MCF 10A (cell line): ENCODE measurements at regions not wholly inside any gene's neighbourhood (a gene's known extent, or its start where the extent isn't known, plus 50 kb on each side); places are given as distances from the start of the nearest gene placed in this dataset.
A peak's percentile ranks its signal among the peaks of the same experiment; 100 is the strongest.
"Not testable (repeated sequence)": the region's sequence is repeated elsewhere in the genome, so short reads cannot be mapped to it uniquely, and the experiment has no call there.

ENCODE experiments used
- BruUV-seq: library from RNA; stranded (reverse); fragments of 400-500 nt; replicated peaks from 2 replicates; lab custom pipeline; 2021; lab: Mats Ljungman, UMichigan
- CTCF ChIA-PET: fragments of 300-600 bp; sonication (Branson Sonifier 250); formaldehyde crosslinking; extraction: SDS; loops from one replicate; lab custom pipeline; 2021; ENCODE audit warnings: antibody characterized with exemption, inconsistent platforms; lab: Yijun Ruan, JAX
- POLR2A ChIA-PET: fragments of 300-600, 350-650 bp; sonication (Branson Sonifier 250); formaldehyde crosslinking; extraction: SDS; loops from one replicate; lab custom pipeline; 2020; ENCODE audit warnings: antibody characterized with exemption, inconsistent platforms; lab: Yijun Ruan, JAX
- DNase-seq: peaks from one replicate; pipeline ENCODE4 v3.0.0-alpha.2; 2018; ENCODE audit not compliant: unreplicated experiment
- H3K27ac Mint-ChIP-seq: one replicate; pipeline ENCODE4 v1.8.0; 2022; ENCODE audit warnings: mild to moderate bottlenecking, low read depth, mixed read lengths; ENCODE audit not compliant: unreplicated experiment
- H3K27me3 Mint-ChIP-seq: one replicate; pipeline ENCODE4 v1.8.0; 2022; ENCODE audit warnings: mixed read lengths; ENCODE audit not compliant: insufficient read depth, unreplicated experiment
- H3K36me3 Mint-ChIP-seq: one replicate; pipeline ENCODE4 v1.8.0; 2022; ENCODE audit warnings: mild to moderate bottlenecking, moderate library complexity, mixed read lengths; ENCODE audit not compliant: insufficient read depth, unreplicated experiment
- H3K4me1 Mint-ChIP-seq: one replicate; pipeline ENCODE4 v1.8.0; 2022; ENCODE audit warnings: mixed read lengths; ENCODE audit not compliant: insufficient read depth, unreplicated experiment
- H3K4me3 Mint-ChIP-seq: one replicate; pipeline ENCODE4 v1.8.0; 2022; ENCODE audit warnings: mild to moderate bottlenecking, moderate library complexity, mixed read lengths; ENCODE audit not compliant: unreplicated experiment
- H3K9me3 Mint-ChIP-seq: one replicate; pipeline ENCODE4 v1.8.0; 2022; ENCODE audit warnings: mixed read lengths; ENCODE audit not compliant: unreplicated experiment
- intact Hi-C: fragments of 100-400 bp; cut with micrococcal nuclease; formaldehyde crosslinking; loops from 2 replicates; pipeline ENCODE4 v1.14.1; 2022
- TF ChIP-seq, protein P1 (sequence below): fragments of 200-600 bp; IDR thresholded peaks from one replicate; pipeline ENCODE4 v1.8.0; 2022; ENCODE audit warnings: antibody characterized with exemption, mild to moderate bottlenecking; ENCODE audit not compliant: unreplicated experiment

DNA sequence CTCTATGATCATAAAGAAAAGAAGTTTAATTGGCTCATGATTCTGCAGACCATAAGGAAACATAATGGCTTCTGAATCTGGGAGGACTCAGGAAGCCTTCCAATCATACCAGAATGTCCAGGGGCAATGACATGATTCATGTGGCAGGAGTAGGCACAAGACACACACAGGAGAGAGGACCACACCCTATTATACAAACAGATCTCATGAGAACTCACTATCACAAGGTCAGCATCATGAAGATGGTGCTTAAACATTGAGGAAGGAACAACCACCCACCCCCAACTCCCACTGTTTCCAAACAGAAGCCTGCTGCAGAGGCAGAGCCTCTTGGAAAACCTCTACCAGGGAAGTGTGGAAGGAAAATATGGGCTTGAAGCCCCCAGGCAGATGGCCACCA is 267.4 kb downstream of the POTED start:
- H3K4me1 Mint-ChIP-seq, H3K9me3 Mint-ChIP-seq, CTCF ChIA-PET, H3K4me3 Mint-ChIP-seq, H3K27ac Mint-ChIP-seq, H3K27me3 Mint-ChIP-seq, POLR2A ChIA-PET, intact Hi-C loops, BruUV-seq, H3K36me3 Mint-ChIP-seq: not testable (repeated sequence)
- peak; percentile 0 for DNase-seq

DNA sequence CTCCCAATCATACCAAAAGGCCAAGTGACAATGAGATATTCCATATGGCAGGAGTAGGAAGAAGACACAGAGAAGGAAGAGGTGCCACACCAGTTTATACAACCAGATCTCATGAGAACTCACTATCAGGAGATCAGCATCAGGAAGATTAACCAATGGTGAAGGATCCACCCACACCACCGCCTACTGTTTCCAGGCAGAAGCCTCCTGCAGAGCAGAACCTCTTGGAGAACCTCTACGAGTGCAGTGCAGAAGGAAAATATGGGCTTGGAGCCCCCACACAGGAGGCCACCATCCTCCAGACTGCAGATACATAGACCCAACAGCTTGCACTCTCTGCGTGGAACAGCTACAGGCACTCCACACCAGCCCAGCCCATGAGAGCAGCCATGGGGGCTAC is 264.4 kb downstream of the POTED start:
- H3K4me1 Mint-ChIP-seq, H3K27me3 Mint-ChIP-seq, POLR2A ChIA-PET, H3K9me3 Mint-ChIP-seq, H3K4me3 Mint-ChIP-seq, intact Hi-C loops, DNase-seq, BruUV-seq, H3K36me3 Mint-ChIP-seq, H3K27ac Mint-ChIP-seq: not testable (repeated sequence)
- CTCF ChIA-PET, result interaction anchor here (0.6 kb wide), 1 partner anchor 47 kb away, joined by 3 read pairs; no protein-coding TSS in a partner anchor

DNA sequence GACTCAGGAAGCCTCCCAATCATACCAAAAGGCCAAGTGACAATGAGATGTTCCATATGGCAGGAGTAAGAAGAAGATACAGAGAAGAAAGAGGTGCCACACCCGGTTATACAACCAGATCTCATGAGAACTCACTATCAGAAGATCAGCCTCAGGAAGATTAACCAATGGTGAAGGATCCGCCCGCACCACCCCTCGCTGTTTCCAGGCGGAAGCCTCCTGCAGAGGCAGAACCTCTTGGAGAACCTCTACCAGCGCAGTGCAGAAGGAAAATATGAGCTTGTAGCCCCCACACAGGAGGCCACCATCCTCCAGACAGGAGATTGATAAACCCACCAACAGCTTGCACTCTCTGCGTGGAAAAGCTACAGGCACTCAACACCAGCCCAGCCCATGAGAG is 245.1 kb downstream of the POTED start:
- Mint-ChIP-seq H3K27me3 (no peaks in the 10 kb centered on the region), H3K36me3 (no peaks in the 10 kb centered on the region), H3K9me3 (peaks cover 34% of the 10 kb centered on the region), H3K4me1 (no peaks in the 10 kb centered on the region), H3K4me3 (no peak overlapping the region), H3K27ac (no peak overlapping the region)
- BruUV-seq, result no TSS peak
- intact Hi-C loops, result no loop called here
- DNase-seq, result no peak
- TF ChIP-seq, protein P1, sequence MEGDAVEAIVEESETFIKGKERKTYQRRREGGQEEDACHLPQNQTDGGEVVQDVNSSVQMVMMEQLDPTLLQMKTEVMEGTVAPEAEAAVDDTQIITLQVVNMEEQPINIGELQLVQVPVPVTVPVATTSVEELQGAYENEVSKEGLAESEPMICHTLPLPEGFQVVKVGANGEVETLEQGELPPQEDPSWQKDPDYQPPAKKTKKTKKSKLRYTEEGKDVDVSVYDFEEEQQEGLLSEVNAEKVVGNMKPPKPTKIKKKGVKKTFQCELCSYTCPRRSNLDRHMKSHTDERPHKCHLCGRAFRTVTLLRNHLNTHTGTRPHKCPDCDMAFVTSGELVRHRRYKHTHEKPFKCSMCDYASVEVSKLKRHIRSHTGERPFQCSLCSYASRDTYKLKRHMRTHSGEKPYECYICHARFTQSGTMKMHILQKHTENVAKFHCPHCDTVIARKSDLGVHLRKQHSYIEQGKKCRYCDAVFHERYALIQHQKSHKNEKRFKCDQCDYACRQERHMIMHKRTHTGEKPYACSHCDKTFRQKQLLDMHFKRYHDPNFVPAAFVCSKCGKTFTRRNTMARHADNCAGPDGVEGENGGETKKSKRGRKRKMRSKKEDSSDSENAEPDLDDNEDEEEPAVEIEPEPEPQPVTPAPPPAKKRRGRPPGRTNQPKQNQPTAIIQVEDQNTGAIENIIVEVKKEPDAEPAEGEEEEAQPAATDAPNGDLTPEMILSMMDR, result no peak
- CTCF ChIA-PET, result no interaction called here
- POLR2A ChIA-PET, result no interaction called here

DNA sequence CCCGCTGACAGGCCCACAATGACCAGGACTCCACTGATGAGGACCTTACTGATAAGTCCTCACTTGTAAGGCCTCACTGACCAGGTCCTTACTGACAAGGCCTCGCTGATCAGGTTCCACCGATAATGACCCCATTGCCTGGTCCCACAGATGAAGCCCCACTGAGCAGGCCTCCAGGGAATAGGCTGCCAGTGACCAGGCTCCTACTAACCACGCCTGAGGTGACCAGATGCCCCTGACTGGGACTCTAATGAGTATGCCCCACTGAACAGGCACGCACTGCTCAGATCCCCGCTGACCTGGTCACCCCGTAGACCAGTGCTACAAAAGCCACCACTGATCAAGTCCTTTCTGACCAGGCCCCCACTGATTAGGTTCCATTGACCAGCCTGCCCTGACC is 241.2 kb downstream of the POTED start:
- BruUV-seq, H3K27me3 Mint-ChIP-seq, intact Hi-C loops, DNase-seq, H3K4me1 Mint-ChIP-seq, POLR2A ChIA-PET, CTCF ChIA-PET, H3K36me3 Mint-ChIP-seq, H3K4me3 Mint-ChIP-seq, H3K27ac Mint-ChIP-seq: not testable (repeated sequence)
- peaks cover 27% of the 10 kb centered on the region for H3K9me3 Mint-ChIP-seq

DNA sequence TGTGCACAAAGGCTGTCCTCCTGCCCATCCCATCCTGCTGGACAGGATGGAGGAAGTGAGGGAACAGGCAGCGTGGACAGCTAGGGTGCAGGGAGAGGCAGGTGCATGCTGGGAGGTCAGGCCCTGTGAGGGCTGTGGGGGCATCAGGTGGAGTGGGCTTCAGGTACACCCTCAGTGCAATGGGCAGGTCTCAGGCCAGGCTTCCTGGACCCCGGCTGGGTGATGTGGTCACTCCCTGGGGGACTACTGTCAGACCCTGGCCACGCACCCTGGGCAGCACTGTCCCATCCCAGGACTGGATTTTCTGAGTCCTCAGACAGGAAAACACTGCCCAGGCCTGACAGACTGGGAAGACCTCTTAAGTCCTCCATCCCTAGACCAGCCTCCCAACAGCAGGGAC is 239.9 kb downstream of the POTED start:
- not testable (repeated sequence) for BruUV-seq

DNA sequence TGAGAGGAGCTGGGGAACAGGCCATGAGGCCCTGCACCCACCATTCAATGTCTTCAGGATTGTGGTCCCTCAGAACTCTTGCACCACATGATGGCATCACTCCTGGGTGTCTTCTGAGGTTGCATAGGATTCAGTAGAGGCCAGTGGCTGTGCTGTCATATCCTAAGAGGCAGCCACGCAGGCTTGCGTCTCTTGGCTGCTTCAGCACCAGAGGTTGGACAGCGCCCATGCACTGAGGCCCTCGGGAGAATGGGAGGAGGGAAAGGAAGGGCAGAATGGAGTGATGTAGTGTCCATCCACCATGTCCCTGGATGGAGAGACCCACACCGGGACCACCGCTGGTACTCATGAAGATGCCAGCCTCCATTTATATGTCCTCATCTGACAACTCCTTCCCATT is 237.1 kb downstream of the POTED start:
- CTCF ChIA-PET, H3K36me3 Mint-ChIP-seq, H3K4me1 Mint-ChIP-seq, intact Hi-C loops, H3K27me3 Mint-ChIP-seq, BruUV-seq, H3K4me3 Mint-ChIP-seq, H3K27ac Mint-ChIP-seq, POLR2A ChIA-PET: not testable (repeated sequence)
- peaks cover 27% of the 10 kb centered on the region for H3K9me3 Mint-ChIP-seq
- peak; percentile 13 for DNase-seq

More for the DNA sequence above, 239.9 kb downstream of the POTED start:
- peaks cover 27% of the 10 kb centered on the region for H3K9me3 Mint-ChIP-seq
- POLR2A ChIA-PET, H3K4me3 Mint-ChIP-seq, intact Hi-C loops, H3K27ac Mint-ChIP-seq, CTCF ChIA-PET, DNase-seq, H3K36me3 Mint-ChIP-seq, H3K4me1 Mint-ChIP-seq, H3K27me3 Mint-ChIP-seq: not testable (repeated sequence)

DNA sequence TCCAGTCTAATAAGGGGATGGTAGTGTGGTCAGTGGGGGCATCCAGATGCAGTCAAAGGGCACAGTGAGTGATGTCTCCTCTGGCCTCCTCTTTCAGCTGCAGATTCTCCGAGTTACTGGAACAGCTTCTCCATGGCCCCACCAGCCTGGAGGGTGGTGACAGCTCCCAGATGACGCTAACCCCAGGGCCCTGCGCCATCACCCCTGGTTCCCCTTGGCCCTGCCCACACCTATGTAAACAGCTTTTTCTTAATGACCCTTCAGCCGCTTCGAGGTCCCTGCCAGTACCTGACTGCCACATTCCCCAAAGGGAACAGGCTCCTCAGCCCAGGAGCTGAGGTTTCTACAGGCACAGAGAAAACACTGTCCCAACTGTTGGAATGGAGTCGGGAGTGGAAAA is 235.0 kb downstream of the POTED start:
- CTCF ChIA-PET, H3K27me3 Mint-ChIP-seq, H3K4me1 Mint-ChIP-seq, H3K36me3 Mint-ChIP-seq, POLR2A ChIA-PET, H3K27ac Mint-ChIP-seq, DNase-seq, H3K4me3 Mint-ChIP-seq, BruUV-seq, intact Hi-C loops: not testable (repeated sequence)
- H3K9me3 Mint-ChIP-seq, result peaks cover 21% of the 10 kb centered on the region

DNA sequence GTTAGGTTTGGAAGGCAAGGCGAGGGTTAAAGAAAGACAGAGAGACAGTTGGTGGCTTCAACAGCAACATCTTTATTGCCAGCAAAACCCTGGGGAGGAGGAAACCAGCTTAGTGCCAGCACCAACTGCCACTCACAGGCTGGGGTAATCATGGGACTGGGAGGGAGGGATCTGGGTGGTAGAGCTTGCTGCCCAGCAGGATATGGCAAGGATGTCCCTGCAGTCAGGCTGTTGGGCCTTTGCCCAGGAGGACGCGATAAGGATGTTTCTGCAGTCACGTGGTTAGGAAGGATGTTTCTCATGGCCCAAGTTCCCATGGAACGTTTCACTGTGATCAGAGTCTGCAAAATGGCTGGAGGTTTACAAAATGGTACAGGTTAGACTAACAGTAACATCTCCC is 233.5 kb downstream of the POTED start:
- CTCF ChIA-PET, result interaction anchor here (0.6 kb wide), 1 partner anchor 24 kb away, joined by 3 read pairs; no protein-coding TSS in a partner anchor
- H3K27me3 Mint-ChIP-seq, H3K4me3 Mint-ChIP-seq, DNase-seq, H3K36me3 Mint-ChIP-seq, POLR2A ChIA-PET, intact Hi-C loops, H3K27ac Mint-ChIP-seq, BruUV-seq, H3K4me1 Mint-ChIP-seq: not testable (repeated sequence)
- peaks cover 21% of the 10 kb centered on the region for H3K9me3 Mint-ChIP-seq

DNA sequence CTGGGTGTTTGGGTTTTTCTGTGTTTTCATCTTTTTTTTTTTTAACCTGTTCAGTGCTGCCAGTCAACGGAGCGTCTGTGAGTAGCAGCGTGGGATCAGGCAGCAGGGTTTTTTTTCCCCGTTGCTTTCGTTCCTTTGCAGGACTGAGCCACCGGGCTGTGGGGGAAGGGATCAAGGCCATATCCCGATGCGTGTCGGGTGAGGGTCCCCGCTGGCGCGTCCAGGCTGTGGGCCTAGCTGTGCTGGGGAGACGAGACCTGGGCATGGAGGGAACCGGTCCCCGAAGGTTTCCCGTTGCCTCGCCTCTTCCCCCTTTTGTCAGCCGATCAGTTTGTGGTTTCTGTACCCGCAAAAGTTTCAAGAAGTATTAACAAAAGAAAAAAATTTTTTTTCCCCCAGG is 218.1 kb downstream of the POTED start:
- POLR2A ChIA-PET, intact Hi-C loops, H3K4me1 Mint-ChIP-seq, DNase-seq, H3K9me3 Mint-ChIP-seq, H3K36me3 Mint-ChIP-seq, BruUV-seq, CTCF ChIA-PET, H3K27ac Mint-ChIP-seq, H3K27me3 Mint-ChIP-seq, H3K4me3 Mint-ChIP-seq: not testable (repeated sequence)
